Uterus (tissue), 3 donors: ENCODE measurements at regions not wholly inside any gene's neighbourhood (a gene's known extent, or its start where the extent isn't known, plus 50 kb on each side); places are given as distances from the start of the nearest gene placed in this dataset.

ENCODE experiments used
- DNase-seq, 2 donors: peaks; one replicate each; pipeline ENCODE4 v3.0.0-alpha.2; 2019 to 2020
- H3K27ac ChIP-seq, 2 donors: fragments of 200-600 bp; sonication (generic); 1 replicate in 1 of 2; 2 replicates in 1 of 2; pipeline ENCODE4 v1.5.1; 2016 to 2018
- H3K27me3 ChIP-seq, 2 donors: fragments of 200-600 bp; sonication (generic); one replicate each; pipeline ENCODE4 v1.5.1; 2018 to 2019; ENCODE audit warnings: control low read depth in 1 of 2
- H3K36me3 ChIP-seq, 2 donors: fragments of 200-600 bp; sonication (generic); one replicate each; pipeline ENCODE4 v1.5.1; 2019; ENCODE audit warnings: control low read depth in 1 of 2
- H3K4me1 ChIP-seq, 2 donors: fragments of 200-600 bp; sonication (generic); one replicate each; pipeline ENCODE4 v1.5.1; 2018 to 2019; ENCODE audit warnings: control low read depth in 1 of 2
- H3K4me3 ChIP-seq, 2 donors: fragments of 200-600 bp; sonication (generic); 1 replicate in 1 of 2; 2 replicates in 1 of 2; pipeline ENCODE4 v1.5.1; 2018 to 2019; ENCODE audit warnings: mild to moderate bottlenecking in 1 of 2
- H3K9me3 ChIP-seq, 2 donors: fragments of 200-600 bp; sonication (generic); one replicate each; pipeline ENCODE4 v1.5.1; 2019; ENCODE audit warnings: control low read depth in 1 of 2
- CTCF ChIP-seq, 4 experiments: fragments of 200-600 bp in 2 of 4; fragments of 450-650 bp in 2 of 4; sonication (generic) in 2 of 4; IDR thresholded peaks; one replicate each; pipeline ENCODE4 v1.5.1; 2016 to 2019; ENCODE audit warnings: antibody characterized with exemption in 4 of 4, mild to moderate bottlenecking in 2 of 4, moderate library complexity in 1 of 4
- POLR2A ChIP-seq, 2 donors: fragments of 450-650 bp; IDR thresholded peaks; one replicate each; pipeline ENCODE4 v1.6.1; 2016; ENCODE audit warnings: antibody characterized with exemption in 2 of 2, mild to moderate bottlenecking in 1 of 2, moderate library complexity in 1 of 2
- intact Hi-C: fragments of 100-400 bp; cut with DNase I; formaldehyde crosslinking; loops from one replicate; pipeline ENCODE4 v1.15.1; 2023; ENCODE audit warnings: low total_unique reads
- donor health status: DM: yes; HTN: yes; CAD: no.

- Histone ChIP-seq H3K27ac (no peak overlapping the region), H3K36me3 (no peaks in the 10 kb centered on the region), H3K27me3 (no peaks in the 10 kb centered on the region), H3K4me3 (no peak overlapping the region), H3K4me1 (no peaks in the 10 kb centered on the region), H3K9me3 (no peaks in the 10 kb centered on the region)
- no peak for DNase-seq
- intact Hi-C loops, result no loop called here
- TF ChIP-seq POLR2A (IDR thresholded peaks at IDR 0.05) (no peak), CTCF (IDR thresholded peaks at IDR 0.05) (no peak)
Measured at GRCh38 chr10:56785292-56785691, 424.2 kb upstream of the ZWINT start.

- H3K36me3 ChIP-seq, result no peaks in the 10 kb centered on the region
- no peaks in the 10 kb centered on the region for H3K27me3 ChIP-seq
- DNase-seq, result no peak
- no peaks in the 10 kb centered on the region for H3K9me3 ChIP-seq
- TF ChIP-seq CTCF (IDR thresholded peaks at IDR 0.05), result no peak
- TF ChIP-seq POLR2A (IDR thresholded peaks at IDR 0.05), result no peak
- H3K27ac ChIP-seq, result no peak overlapping the region
- intact Hi-C loops, result no loop called here
- no peak overlapping the region for H3K4me3 ChIP-seq
- no peaks in the 10 kb centered on the region for H3K4me1 ChIP-seq
Measured at GRCh38 chr10:56782503-56782902, 421.4 kb upstream of the ZWINT start.

- TF ChIP-seq CTCF (IDR thresholded peaks at IDR 0.05) (no peak), POLR2A (IDR thresholded peaks at IDR 0.05) (no peak)
- intact Hi-C loops, result no loop called here
- H3K9me3 ChIP-seq, result no peaks in the 10 kb centered on the region
- H3K36me3 ChIP-seq, result no peaks in the 10 kb centered on the region
- H3K4me3 ChIP-seq, result no peak overlapping the region
- no peak for DNase-seq
- no peaks in the 10 kb centered on the region for H3K4me1 ChIP-seq
- H3K27ac ChIP-seq, result no peak overlapping the region
- no peaks in the 10 kb centered on the region for H3K27me3 ChIP-seq
Measured at GRCh38 chr10:56771343-56771742, 410.3 kb upstream of the ZWINT start.

GRCh38 chr10:56763090-56763489 is 402.0 kb upstream of the ZWINT start:
- intact Hi-C loops, result no loop called here

GRCh38 chr10:56745490-56745889 is 384.4 kb upstream of the ZWINT start:
- no peak for TF ChIP-seq POLR2A (IDR thresholded peaks at IDR 0.05)
- no peak for TF ChIP-seq CTCF (IDR thresholded peaks at IDR 0.05)
- DNase-seq, result no peak
- no peak overlapping the region for H3K27ac ChIP-seq
- no peak overlapping the region for H3K4me3 ChIP-seq
- no peaks in the 10 kb centered on the region for H3K4me1 ChIP-seq
- no peaks in the 10 kb centered on the region for H3K27me3 ChIP-seq
- no peaks in the 10 kb centered on the region for H3K36me3 ChIP-seq
- H3K9me3 ChIP-seq, result no peaks in the 10 kb centered on the region
- intact Hi-C loops, result no loop called here

More at GRCh38 chr10:56763090-56763489, 402.0 kb upstream of the ZWINT start:
- no peak for TF ChIP-seq CTCF (IDR thresholded peaks at IDR 0.05)
- TF ChIP-seq POLR2A (IDR thresholded peaks at IDR 0.05), result no peak
- H3K9me3 ChIP-seq, result no peaks in the 10 kb centered on the region
- H3K27me3 ChIP-seq, result no peaks in the 10 kb centered on the region
- H3K27ac ChIP-seq, result no peak overlapping the region
- H3K36me3 ChIP-seq, result no peaks in the 10 kb centered on the region
- H3K4me1 ChIP-seq, result no peaks in the 10 kb centered on the region
- H3K4me3 ChIP-seq, result no peak overlapping the region
- no peak for DNase-seq
